Frontal cortex (tissue), 3 donors: ENCODE measurements at regions not wholly inside any gene's neighbourhood (a gene's known extent, or its start where the extent isn't known, plus 50 kb on each side); places are given as distances from the start of the nearest gene placed in this dataset.
"Not testable (repeated sequence)": the region's sequence is repeated elsewhere in the genome, so short reads cannot be mapped to it uniquely, and the experiment has no call there.

ENCODE experiments used
- DNase-seq, 2 donors: peaks; one replicate each; pipeline ENCODE4 v3.0.0; 2012; ENCODE audit warnings: low spot score in 2 of 2
- FAIRE-seq: peaks from 2 replicates; lab custom pipeline; 2012; peaks lifted over from hg19 to GRCh38; lab: Jason Lieb, UNC
- donor health status: control.
- donor health status: control.
- donor health status: control.

GRCh38 chr13:110015253-110015652, 228.9 kb upstream of the IRS2 start:
- DNase-seq (no peak), FAIRE-seq (no peak)

DNA sequence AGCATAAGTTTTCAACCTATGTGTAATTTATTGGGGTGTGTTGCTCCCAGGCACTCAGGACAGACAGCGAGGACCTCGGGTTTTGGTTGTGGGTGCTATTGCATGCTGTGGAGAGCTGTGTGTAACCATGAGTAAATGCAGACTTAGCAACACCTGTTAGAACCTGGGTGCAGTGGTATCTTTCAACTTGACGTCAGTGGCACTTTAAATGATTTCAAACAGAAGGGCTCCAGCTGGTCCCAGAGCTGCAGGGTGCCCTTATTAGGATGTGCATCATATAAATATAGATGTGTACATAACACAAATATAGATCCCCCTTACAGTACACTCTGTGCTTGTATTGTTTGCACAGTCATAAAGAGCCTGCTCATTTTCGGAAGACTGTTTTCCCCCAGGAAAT, 228.3 kb upstream of the IRS2 start:
- FAIRE-seq = no peak
- no peak for DNase-seq

- FAIRE-seq (no peak), DNase-seq (no peak)
These were observed 225.8 kb upstream of the IRS2 start for GRCh38 chr13:110012102-110012739.

DNA sequence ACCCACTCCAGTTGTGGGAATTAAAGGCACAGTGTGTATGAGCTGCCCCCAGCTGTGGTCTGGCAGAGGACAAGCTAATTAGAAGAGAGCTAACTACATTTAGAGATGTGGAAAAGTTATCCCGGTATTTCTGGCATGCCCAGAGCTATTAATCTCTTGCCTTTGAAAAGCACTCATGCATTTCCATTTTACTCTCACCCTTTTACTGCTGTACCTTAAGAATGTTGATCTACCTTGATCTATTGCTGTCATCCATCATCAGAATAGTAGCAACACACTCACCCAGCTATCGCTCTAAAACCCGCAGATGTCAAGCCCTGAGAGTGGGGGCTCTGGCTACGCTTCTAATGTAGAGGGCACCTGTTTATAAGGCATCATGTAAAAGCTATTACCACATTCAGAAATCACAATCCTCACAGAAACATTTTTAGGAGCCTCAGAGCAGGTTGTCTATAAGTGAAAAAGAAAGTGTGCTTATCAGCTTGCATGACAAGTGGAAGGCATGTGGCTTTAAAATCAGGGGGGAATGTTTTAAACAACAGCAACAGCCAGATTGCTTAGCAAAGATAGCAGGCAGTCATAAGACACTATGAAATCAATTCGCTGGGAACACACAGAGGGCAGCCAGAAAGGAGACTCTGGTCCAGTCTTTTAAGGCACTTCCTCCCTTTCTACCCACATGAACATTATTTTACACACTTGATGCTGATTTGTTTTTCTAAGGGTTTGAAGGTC, 224.2 kb upstream of the IRS2 start:
- FAIRE-seq (no peak), DNase-seq (no peak)

GRCh38 chr13:110008816-110009215, 222.4 kb upstream of the IRS2 start:
- DNase-seq (no peak), FAIRE-seq (no peak)

GRCh38 chr13:110006304-110006703, 219.9 kb upstream of the IRS2 start:
- FAIRE-seq (no peak), DNase-seq (no peak)

DNA sequence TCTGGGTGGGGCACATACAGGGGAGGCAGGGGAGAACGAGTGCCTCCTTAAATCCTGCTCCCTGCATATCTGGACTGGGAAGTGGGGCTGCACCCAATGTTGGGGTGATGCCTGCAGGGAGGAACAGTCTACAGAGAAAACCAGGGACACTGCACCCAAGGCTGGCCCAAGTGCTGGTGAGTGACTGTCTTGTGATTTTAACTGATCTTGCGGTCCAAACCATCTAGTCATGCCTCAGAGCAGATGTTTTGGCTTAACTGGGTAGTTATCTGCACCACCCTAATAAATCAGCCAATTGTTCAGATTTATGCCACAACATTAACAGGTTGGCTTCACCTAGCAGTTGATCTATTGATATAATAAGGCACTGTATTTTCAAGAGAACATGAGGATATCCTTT, 219.2 kb upstream of the IRS2 start:
- no peak for DNase-seq
- no peak for FAIRE-seq

DNA sequence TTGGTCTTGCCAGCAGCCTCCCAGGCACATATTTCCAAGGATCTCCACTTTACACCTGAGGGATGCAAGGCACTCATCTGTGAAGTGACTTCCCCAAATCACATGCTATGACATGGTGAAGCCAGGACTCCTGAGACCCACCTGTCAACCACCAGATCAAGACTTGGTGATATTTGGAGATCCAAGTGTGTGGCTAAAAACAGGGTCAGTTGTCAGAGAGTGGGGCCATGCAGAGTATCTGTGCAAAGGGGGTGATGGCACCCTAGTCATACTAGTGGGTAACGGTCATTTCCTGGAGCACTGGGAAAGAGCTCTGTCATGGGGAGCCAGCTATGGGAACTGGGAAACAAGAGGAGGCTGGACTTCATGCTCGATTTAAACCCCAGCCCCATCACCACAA, 218.4 kb upstream of the IRS2 start:
- DNase-seq = no peak
- no peak for FAIRE-seq

GRCh38 chr13:110001670-110002275, 215.4 kb upstream of the IRS2 start:
- no peak for FAIRE-seq
- DNase-seq = no peak

DNA sequence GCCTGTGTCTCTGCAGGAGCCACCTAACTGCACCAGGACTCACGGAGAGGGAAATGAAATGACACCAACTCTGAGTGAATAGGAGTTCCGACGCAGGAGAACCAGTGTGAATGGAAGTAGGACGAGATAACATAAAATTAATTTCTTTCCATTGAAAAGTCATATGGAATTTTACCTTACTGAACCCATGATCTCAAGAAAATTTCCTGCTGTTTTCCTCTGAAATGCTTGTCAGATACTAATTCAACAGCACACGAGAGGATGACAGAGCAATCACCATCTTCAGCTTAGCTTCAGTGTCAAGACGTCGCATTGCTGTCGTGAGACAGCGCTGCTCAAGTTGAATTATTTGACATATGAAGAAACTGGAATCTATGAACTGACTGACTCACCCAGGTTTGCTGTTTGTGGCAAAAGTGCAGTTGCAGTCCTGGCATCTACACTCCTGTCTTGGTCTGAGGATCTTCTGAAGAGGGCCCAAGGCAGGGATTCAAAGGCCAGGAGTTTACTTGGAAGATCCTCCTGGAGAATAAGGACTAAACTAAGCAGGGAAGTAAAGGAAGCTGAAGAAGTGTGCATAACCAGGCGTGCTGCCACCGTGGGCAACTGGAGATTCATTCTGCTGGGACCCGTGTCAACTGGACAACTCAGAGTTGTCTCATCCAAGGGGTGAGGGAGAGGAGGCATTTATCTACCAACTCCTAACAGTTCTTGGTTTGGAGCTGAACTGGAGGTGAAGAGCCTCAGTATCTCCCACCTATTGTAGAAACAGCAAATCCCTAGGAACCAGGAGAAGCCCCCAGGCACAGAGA, 214.4 kb upstream of the IRS2 start:
- FAIRE-seq (no peak), DNase-seq (no peak)

DNA sequence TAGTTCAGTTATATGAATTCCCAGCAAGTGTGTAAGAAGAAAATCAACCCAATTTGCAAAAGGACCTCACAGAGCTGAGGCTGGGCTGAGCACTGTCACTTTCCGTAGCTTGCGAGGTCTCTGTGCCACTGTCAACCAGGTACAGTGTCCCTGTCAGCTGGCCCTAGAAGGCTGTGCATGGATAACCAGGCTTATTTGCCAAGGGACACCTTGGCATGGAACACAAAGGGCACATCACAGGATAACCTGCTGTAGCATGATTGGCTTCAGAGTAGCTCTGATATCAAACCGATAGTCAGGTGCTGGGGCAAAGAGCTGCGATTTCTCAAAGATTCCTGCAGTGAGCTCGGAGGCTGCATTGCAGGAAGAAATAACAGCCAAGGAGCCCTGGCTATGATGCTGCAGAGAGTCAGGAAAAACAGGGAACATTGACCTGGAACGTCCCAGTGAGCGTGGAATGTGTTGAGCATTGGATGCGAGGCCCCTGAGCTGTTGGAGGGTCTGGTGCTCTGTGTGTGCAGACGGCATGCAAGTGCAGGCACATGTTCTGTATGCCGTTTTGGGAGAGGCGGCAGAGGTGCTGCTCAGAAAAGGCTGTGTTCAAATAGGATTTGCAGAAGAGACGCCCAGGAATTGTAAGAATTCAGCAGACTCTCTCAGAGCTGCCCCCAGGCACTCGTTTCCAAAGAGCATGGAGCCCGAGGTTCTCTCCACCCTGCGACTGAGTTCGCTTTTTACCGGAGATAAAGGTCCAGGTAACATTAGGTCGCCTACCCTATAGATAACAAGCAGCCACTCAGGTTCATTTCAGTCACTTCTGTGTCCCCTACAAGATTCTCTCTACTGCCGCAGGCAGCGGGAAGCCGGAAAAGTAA, 213.5 kb upstream of the IRS2 start:
- DNase-seq = no peak
- FAIRE-seq = no peak

- FAIRE-seq (no peak), DNase-seq (no peak)
These were observed 212.5 kb upstream of the IRS2 start for GRCh38 chr13:109998684-109999533.

DNA sequence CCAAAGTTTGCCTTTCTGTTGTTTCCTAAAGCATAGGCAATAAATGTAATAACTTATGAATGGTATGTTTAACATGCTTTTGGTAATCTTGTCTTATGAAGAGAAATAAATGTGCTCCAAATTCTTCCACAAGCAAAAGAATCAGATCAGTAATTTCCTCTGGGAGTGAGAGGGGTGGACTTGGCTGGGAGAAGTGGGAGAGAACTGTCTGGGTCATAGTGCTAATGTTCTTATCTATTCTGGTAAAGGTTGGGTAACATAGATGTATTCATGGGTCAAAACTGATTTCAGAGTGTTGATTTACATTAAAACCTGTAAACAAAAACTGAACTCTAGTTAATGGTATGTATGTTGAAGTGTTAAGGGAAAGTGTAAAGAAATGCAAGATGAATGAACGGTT, 211.7 kb upstream of the IRS2 start:
- FAIRE-seq (no peak), DNase-seq (no peak)

DNA sequence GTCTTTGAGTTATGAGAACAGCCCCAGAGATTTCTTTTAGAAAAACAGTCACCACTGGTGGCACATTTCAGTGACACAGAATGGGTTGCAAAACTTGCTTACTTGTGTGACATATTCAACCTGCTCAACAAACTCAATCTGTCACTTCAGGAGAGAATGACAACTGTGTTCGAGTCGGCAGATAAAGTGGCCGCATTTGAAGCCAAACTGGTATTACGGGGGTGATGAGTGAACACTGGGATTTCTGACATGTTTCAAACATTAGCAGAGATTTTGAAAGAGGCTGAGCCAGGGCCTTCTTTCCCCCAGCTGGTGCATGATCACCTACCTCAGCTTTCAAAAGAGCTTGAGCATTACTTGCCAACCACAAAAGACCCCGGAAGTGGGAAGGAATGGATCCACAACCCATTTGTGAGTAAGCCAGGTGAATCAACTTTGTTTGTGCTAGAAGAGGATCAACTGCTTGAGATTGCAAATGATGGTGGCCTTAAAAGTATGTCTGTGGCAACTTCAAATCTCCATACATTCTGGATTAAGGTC, 210.7 kb upstream of the IRS2 start:
- DNase-seq, FAIRE-seq: not testable (repeated sequence)

DNA sequence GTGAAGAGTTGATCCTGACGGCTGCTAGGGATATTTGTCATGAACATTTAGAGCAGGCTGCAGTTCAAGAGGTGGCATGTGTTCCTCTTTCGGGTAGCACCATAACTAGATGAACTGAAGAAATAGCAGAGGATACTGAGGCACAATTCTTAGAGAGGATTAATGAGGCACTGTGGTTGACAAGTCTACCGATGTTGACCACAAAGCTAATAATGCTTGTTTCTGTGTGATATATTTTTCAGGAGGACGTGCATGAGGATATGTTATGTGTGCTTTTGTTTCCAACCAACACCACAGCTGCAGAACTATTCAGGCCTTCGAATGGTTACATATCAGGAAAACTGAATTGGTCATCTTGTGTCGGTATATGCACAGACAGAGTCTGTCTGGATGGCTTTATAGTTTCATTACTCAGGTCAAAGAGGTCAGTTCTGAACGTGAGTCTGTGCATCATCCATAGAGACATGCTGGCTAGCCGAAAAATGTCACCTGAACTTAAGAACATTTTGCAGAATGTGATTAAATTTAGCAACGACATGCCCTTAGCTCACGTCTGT, 210.1 kb upstream of the IRS2 start:
- no peak for FAIRE-seq
- no peak for DNase-seq

DNA sequence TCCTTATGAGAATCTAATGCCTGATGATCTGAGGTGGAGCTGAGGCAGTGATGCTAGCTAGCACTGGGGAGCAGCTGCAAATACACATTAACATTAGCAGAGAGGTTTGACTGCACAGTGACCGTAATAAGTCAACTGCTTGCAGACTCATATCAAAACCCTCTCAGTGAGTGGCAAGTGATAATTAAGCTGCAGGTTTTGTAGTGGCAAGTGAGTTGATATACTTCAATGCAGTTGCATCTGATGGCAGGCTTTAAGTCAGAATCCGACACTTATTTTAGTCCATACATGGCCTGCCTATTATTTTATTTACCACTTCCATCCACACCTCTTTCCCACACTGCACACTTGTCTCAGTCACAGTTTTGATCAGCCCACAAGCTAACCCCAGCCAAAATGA, 209.2 kb upstream of the IRS2 start:
- FAIRE-seq (no peak), DNase-seq (no peak)

- no peak for FAIRE-seq
- DNase-seq = no peak
These were observed 203.9 kb upstream of the IRS2 start for GRCh38 chr13:109990296-109990695.

- FAIRE-seq (no peak), DNase-seq (no peak)
These were observed 203.3 kb upstream of the IRS2 start for GRCh38 chr13:109989686-109990085.
